ENCODE measurements at regions not wholly inside any gene's neighbourhood (a gene's known extent, or its start where the extent isn't known, plus 50 kb on each side); places are given as distances from the start of the nearest gene placed in this dataset.
"Not testable (repeated sequence)": the region's sequence is repeated elsewhere in the genome, so short reads cannot be mapped to it uniquely, and the experiment has no call there.

GRCh38 chrX:64853424-64853823, 122.8 kb downstream of the ZC4H2 start:
- no peak for DNase-seq (ENCODE audit: low spot score)

- no peak for DNase-seq (ENCODE audit: low spot score)
These were observed 125.7 kb downstream of the ZC4H2 start for GRCh38 chrX:64850371-64851082.

GRCh38 chrX:64843224-64843623, 133.0 kb downstream of the ZC4H2 start:
- DNase-seq (ENCODE audit: low spot score): no peak

GRCh38 chrX:64842492-64842891, 133.8 kb downstream of the ZC4H2 start:
- DNase-seq (ENCODE audit: low spot score): no peak

GRCh38 chrX:64805683-64806082, 170.6 kb downstream of the ZC4H2 start:
- DNase-seq (ENCODE audit: low spot score): no peak

- DNase-seq (ENCODE audit: low spot score): peak; percentile 16
These were observed 183.5 kb downstream of the ZC4H2 start for GRCh38 chrX:64792598-64793337.

- DNase-seq (ENCODE audit: low spot score): no peak
These were observed 193.3 kb downstream of the ZC4H2 start for GRCh38 chrX:64782923-64783322.

GRCh38 chrX:64758047-64758446, 218.2 kb downstream of the ZC4H2 start:
- DNase-seq (ENCODE audit: low spot score): no peak

- no peak for DNase-seq (ENCODE audit: low spot score)
These were observed 236.4 kb downstream of the ZC4H2 start for GRCh38 chrX:64739792-64740378.

- no peak for DNase-seq (ENCODE audit: low spot score)
These were observed 277.9 kb downstream of the ZC4H2 start for GRCh38 chrX:64698317-64698716.

- not testable (repeated sequence) for DNase-seq (ENCODE audit: low spot score)
These were observed 280.9 kb downstream of the ZC4H2 start for GRCh38 chrX:64695372-64695771.

GRCh38 chrX:64662876-64663275, 267.6 kb upstream of the MTMR8 start:
- DNase-seq (ENCODE audit: low spot score): no peak

GRCh38 chrX:64657229-64657628, 262.0 kb upstream of the MTMR8 start:
- not testable (repeated sequence) for DNase-seq (ENCODE audit: low spot score)

GRCh38 chrX:64642482-64642881, 247.2 kb upstream of the MTMR8 start:
- no peak for DNase-seq (ENCODE audit: low spot score)

All from iPS-NIHi11 (cell line).